ENCODE measurements at regions not wholly inside any gene's neighbourhood (a gene's known extent, or its start where the extent isn't known, plus 50 kb on each side); places are given as distances from the start of the nearest gene placed in this dataset.

- in situ Hi-C loops (cut with MboI; ENCODE audit: low pct_ligation_motif_present in 1 of 4, low pct_unique_long_range_greater_than_20kb in 1 of 4, low sequenced_read_pairs in 3 of 4) (no loop called here), intact Hi-C loops (cut with DNase I; ENCODE audit: low total_unique reads) (no loop called here)
- no peak overlapping the region for H3K27ac ChIP-seq
- H3K4me1 ChIP-seq, result no peaks in the 10 kb centered on the region
- WGBS, 2 donors (ENCODE audit: low coverage in 1 of 2), result 70 to 76% methylated on average over 3 to 4 of the region's 4 CpGs
- peak; percentile 6 for DNase-seq
- no peak overlapping the region for H3K4me3 ChIP-seq
- no peaks in the 10 kb centered on the region for H3K9me3 ChIP-seq
- peak in 2 of 3 donors; percentile 40 to 48 for TF ChIP-seq POLR2AphosphoS5 (IDR thresholded peaks at IDR 0.05)
- TF ChIP-seq, protein P1, sequence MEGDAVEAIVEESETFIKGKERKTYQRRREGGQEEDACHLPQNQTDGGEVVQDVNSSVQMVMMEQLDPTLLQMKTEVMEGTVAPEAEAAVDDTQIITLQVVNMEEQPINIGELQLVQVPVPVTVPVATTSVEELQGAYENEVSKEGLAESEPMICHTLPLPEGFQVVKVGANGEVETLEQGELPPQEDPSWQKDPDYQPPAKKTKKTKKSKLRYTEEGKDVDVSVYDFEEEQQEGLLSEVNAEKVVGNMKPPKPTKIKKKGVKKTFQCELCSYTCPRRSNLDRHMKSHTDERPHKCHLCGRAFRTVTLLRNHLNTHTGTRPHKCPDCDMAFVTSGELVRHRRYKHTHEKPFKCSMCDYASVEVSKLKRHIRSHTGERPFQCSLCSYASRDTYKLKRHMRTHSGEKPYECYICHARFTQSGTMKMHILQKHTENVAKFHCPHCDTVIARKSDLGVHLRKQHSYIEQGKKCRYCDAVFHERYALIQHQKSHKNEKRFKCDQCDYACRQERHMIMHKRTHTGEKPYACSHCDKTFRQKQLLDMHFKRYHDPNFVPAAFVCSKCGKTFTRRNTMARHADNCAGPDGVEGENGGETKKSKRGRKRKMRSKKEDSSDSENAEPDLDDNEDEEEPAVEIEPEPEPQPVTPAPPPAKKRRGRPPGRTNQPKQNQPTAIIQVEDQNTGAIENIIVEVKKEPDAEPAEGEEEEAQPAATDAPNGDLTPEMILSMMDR (IDR thresholded peaks at IDR 0.05), result no peak
- no peaks in the 10 kb centered on the region for H3K36me3 ChIP-seq
- H3K27me3 ChIP-seq, result no peaks in the 10 kb centered on the region
These were observed 962.2 kb downstream of the TUSC7 start for GRCh38 chr3:117671722-117672318.

- in situ Hi-C loops (cut with MboI; ENCODE audit: low pct_ligation_motif_present in 1 of 4, low pct_unique_long_range_greater_than_20kb in 1 of 4, low sequenced_read_pairs in 3 of 4), result no loop called here
- no peak overlapping the region for H3K4me3 ChIP-seq
- H3K4me1 ChIP-seq, result no peaks in the 10 kb centered on the region
- intact Hi-C loops (cut with DNase I; ENCODE audit: low total_unique reads), result no loop called here
- H3K36me3 ChIP-seq, result no peaks in the 10 kb centered on the region
- WGBS, 2 donors (ENCODE audit: low coverage in 1 of 2), result 87 to 100% methylated on average over 1 to 4 of the region's 4 CpGs
- no peak overlapping the region for H3K27ac ChIP-seq
- no peaks in the 10 kb centered on the region for H3K27me3 ChIP-seq
- TF ChIP-seq POLR2A (IDR thresholded peaks at IDR 0.05), result no peak
- no peak for TF ChIP-seq EP300 (IDR thresholded peaks at IDR 0.05; ENCODE audit: low read depth)
- no peak for TF ChIP-seq POLR2AphosphoS5 (IDR thresholded peaks at IDR 0.05)
- TF ChIP-seq, protein P1 (IDR thresholded peaks at IDR 0.05), result no peak
- DNase-seq, result no peak
- H3K9me3 ChIP-seq, result no peaks in the 10 kb centered on the region
These were observed 964.7 kb downstream of the TUSC7 start for GRCh38 chr3:117674321-117674720.

DNA sequence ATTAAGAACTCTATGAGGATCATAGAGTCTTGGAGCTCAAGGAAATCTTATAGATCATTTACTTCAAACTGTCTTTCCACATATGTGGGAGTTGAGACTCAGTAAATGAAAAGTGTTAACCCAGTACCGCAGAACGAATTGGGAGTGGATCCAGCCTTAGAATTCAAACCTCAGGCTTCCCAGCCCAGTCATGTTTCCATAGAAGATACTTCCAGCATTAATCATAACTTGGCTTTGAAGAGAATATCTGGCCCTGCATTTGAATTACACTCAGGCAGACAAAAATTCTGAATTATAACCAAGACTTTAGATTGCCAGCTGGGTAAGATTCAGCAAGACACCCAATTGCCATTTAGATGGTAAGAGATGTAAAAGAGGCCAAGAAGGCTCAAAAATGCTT lies 972.0 kb downstream of the TUSC7 start:
- Histone ChIP-seq H3K4me1 (peaks cover 0 to 5% (median 0%) of the 10 kb centered on the region in 4 donors), H3K36me3 (no peaks in the 10 kb centered on the region), H3K9me3 (no peaks in the 10 kb centered on the region), H3K4me3 (no peak overlapping the region), H3K27me3 (no peaks in the 10 kb centered on the region), H3K27ac (no peak overlapping the region)
- 54 to 64% methylated on average over 2 of the region's 2 CpGs for WGBS, 2 donors (ENCODE audit: low coverage in 1 of 2)
- intact Hi-C loops (cut with DNase I; ENCODE audit: low total_unique reads), result no loop called here
- in situ Hi-C loops (cut with MboI; ENCODE audit: low pct_ligation_motif_present in 1 of 4, low pct_unique_long_range_greater_than_20kb in 1 of 4, low sequenced_read_pairs in 3 of 4), result no loop called here
- no peak for TF ChIP-seq EP300 (IDR thresholded peaks at IDR 0.05; ENCODE audit: low read depth)
- TF ChIP-seq POLR2AphosphoS5 (IDR thresholded peaks at IDR 0.05), result no peak
- TF ChIP-seq POLR2A (IDR thresholded peaks at IDR 0.05), result no peak
- TF ChIP-seq, protein P1 (IDR thresholded peaks at IDR 0.05), result no peak
- DNase-seq, result no peak

- TF ChIP-seq POLR2A (IDR thresholded peaks at IDR 0.05) (no peak), POLR2AphosphoS5 (IDR thresholded peaks at IDR 0.05) (no peak), EP300 (IDR thresholded peaks at IDR 0.05; ENCODE audit: low read depth) (no peak)
- TF ChIP-seq, protein P1 (IDR thresholded peaks at IDR 0.05), result no peak
- in situ Hi-C loops (cut with MboI; ENCODE audit: low pct_ligation_motif_present in 1 of 4, low pct_unique_long_range_greater_than_20kb in 1 of 4, low sequenced_read_pairs in 3 of 4), result no loop called here
- 73 to 82% methylated on average over 2 of the region's 2 CpGs for WGBS, 2 donors (ENCODE audit: low coverage in 1 of 2)
- H3K36me3 ChIP-seq, result no peaks in the 10 kb centered on the region
- no peak for DNase-seq
- H3K4me1 ChIP-seq, result peaks cover 0 to under 1% (median 0%) of the 10 kb centered on the region in 4 donors
- intact Hi-C loops (cut with DNase I; ENCODE audit: low total_unique reads), result no loop called here
- no peak overlapping the region for H3K4me3 ChIP-seq
- H3K27me3 ChIP-seq, result no peaks in the 10 kb centered on the region
- no peaks in the 10 kb centered on the region for H3K9me3 ChIP-seq
- H3K27ac ChIP-seq, result no peak overlapping the region
These were observed 977.5 kb downstream of the TUSC7 start for GRCh38 chr3:117687096-117687495.

Measured in transverse colon (tissue), 4 donors.